Spleen (tissue), 7 donors: ENCODE measurements at regions not wholly inside any gene's neighbourhood (a gene's known extent, or its start where the extent isn't known, plus 50 kb on each side); places are given as distances from the start of the nearest gene placed in this dataset.

Source experiments
- POLR2AphosphoS5 ChIP-seq, 3 donors: sonication (generic); formaldehyde crosslinking; IDR thresholded peaks; one replicate each; pipeline ENCODE4 v1.5.1; 2017; ENCODE audit warnings: antibody characterized with exemption in 3 of 3
- TF ChIP-seq, protein P1 (sequence below), 11 experiments: fragments of 200-600 bp in 7 of 11; fragments of 450-650 bp in 4 of 11; sonication (generic) in 4 of 11; IDR thresholded peaks in 8 of 11; conservative IDR thresholded peaks in 3 of 11; 1 replicate in 7 of 11; 2 replicates in 4 of 11; pipeline versions ENCODE4 v1.4.0 to v1.8.0; 2016 to 2021; ENCODE audit warnings: antibody characterized with exemption in 11 of 11, inconsistent platforms in 4 of 11, mild to moderate bottlenecking in 1 of 11
- donor health status: DM: no; HTN: no; CAD: no; lungs with moderate emphysema.
- donor health status: DM: no; HTN: no; CAD: no.
- donor health status: DM: no; HTN: no; CAD: no.

DNA sequence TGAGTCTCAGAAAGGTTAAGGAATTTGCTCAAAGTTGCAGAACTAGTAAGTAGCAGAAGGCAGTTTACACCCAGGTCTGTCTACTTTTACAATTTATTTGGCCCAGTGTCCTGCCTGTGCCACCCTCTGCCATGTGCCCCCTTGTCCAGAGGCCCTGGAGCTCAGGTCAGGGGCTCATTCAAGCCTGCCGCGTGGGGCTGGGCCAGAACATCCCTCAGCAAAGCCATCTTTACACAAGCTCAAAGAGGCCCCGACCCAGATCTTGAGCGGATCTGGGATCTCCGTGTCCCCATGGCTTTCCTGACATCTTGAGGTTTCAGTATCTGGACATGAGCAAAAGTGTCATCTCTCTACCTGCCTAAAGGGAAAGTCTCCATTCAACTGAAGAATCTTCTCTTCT, 76.4 kb upstream of the VSTM2B start:
- TF ChIP-seq POLR2AphosphoS5 (IDR thresholded peaks at IDR 0.05): no peak
- TF ChIP-seq, protein P1, sequence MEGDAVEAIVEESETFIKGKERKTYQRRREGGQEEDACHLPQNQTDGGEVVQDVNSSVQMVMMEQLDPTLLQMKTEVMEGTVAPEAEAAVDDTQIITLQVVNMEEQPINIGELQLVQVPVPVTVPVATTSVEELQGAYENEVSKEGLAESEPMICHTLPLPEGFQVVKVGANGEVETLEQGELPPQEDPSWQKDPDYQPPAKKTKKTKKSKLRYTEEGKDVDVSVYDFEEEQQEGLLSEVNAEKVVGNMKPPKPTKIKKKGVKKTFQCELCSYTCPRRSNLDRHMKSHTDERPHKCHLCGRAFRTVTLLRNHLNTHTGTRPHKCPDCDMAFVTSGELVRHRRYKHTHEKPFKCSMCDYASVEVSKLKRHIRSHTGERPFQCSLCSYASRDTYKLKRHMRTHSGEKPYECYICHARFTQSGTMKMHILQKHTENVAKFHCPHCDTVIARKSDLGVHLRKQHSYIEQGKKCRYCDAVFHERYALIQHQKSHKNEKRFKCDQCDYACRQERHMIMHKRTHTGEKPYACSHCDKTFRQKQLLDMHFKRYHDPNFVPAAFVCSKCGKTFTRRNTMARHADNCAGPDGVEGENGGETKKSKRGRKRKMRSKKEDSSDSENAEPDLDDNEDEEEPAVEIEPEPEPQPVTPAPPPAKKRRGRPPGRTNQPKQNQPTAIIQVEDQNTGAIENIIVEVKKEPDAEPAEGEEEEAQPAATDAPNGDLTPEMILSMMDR (IDR thresholded peaks at IDR 0.05 in 8 of 11, conservative IDR thresholded peaks at IDR 0.05 in 3 of 11): no peak
